ENCODE measurements at regions not wholly inside any gene's neighbourhood (a gene's known extent, or its start where the extent isn't known, plus 50 kb on each side); places are given as distances from the start of the nearest gene placed in this dataset.
"Not testable (repeated sequence)": the region's sequence is repeated elsewhere in the genome, so short reads cannot be mapped to it uniquely, and the experiment has no call there.

DNA sequence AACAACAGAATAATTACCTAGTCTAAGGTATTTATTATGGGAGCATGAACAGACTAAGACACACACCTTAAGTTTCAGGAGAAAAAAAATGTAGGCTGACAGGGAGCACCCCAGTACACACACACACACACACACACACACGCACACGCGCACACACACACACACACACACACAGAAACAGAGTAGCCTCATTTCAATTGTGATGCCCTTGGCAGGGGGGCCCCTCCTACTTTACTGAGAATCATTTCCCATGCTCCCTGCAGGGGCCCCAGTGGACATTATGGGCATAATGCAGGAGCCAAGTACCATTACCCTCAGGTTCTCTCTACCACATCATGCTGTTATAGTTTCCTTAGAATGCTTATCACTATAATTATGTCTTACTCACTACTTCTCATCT is 104.9 kb downstream of the CDC7 start:
- FAIRE-seq (no peak), DNase-seq (ENCODE audit: low read depth) (no peak)
- H3K4me1 ChIP-seq (ENCODE audit: insufficient read depth, low read length): no peaks in the 10 kb centered on the region
- Mint-ChIP-seq H3K4me3 (ENCODE audit: unreplicated experiment) (no peak overlapping the region), H3K36me3 (ENCODE audit: low read depth, unreplicated experiment) (no peaks in the 10 kb centered on the region), H3K27me3 (ENCODE audit: low read depth, unreplicated experiment) (no peaks in the 10 kb centered on the region), H3K27ac (ENCODE audit: unreplicated experiment) (no peak overlapping the region), H3K9me3 (ENCODE audit: unreplicated experiment) (peaks cover 9% of the 10 kb centered on the region), H3K4me1 (ENCODE audit: low read depth, unreplicated experiment) (peaks cover 24% of the 10 kb centered on the region)
- no peaks in the 10 kb centered on the region for H3K27me3 ChIP-seq (ENCODE audit: insufficient read depth, low read length)
- no peaks in the 10 kb centered on the region for H4K20me1 ChIP-seq (ENCODE audit: insufficient read depth, low read length)
- no peak overlapping the region for H3K9ac ChIP-seq (ENCODE audit: low read length)
- no peaks in the 10 kb centered on the region for H3K9me3 ChIP-seq (ENCODE audit: insufficient read depth, low read depth, low read length)
- TF ChIP-seq, protein P1, sequence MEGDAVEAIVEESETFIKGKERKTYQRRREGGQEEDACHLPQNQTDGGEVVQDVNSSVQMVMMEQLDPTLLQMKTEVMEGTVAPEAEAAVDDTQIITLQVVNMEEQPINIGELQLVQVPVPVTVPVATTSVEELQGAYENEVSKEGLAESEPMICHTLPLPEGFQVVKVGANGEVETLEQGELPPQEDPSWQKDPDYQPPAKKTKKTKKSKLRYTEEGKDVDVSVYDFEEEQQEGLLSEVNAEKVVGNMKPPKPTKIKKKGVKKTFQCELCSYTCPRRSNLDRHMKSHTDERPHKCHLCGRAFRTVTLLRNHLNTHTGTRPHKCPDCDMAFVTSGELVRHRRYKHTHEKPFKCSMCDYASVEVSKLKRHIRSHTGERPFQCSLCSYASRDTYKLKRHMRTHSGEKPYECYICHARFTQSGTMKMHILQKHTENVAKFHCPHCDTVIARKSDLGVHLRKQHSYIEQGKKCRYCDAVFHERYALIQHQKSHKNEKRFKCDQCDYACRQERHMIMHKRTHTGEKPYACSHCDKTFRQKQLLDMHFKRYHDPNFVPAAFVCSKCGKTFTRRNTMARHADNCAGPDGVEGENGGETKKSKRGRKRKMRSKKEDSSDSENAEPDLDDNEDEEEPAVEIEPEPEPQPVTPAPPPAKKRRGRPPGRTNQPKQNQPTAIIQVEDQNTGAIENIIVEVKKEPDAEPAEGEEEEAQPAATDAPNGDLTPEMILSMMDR (IDR thresholded peaks at IDR 0.05; ENCODE audit: insufficient read depth, low read depth, low read length): no peak
- TF ChIP-seq EZH2 (IDR thresholded peaks at IDR 0.05; ENCODE audit: insufficient read depth, low read length): no peak
- no peak overlapping the region for H3K4me2 ChIP-seq (ENCODE audit: low read length)
- no peaks in the 10 kb centered on the region for H3K79me2 ChIP-seq (ENCODE audit: insufficient read depth, low read length)
- no peak overlapping the region for H3K4me3 ChIP-seq (ENCODE audit: insufficient read depth, low read depth, low read length)
- H3K36me3 ChIP-seq (ENCODE audit: insufficient read depth, low read length): no peaks in the 10 kb centered on the region
- H3K27ac ChIP-seq (ENCODE audit: low read depth, low read length): no peak overlapping the region
- H2AFZ ChIP-seq (ENCODE audit: low read depth, low read length): no peak overlapping the region

- Mint-ChIP-seq H3K4me1 (ENCODE audit: low read depth, unreplicated experiment) (peaks cover 16% of the 10 kb centered on the region), H3K36me3 (ENCODE audit: low read depth, unreplicated experiment) (no peaks in the 10 kb centered on the region), H3K9me3 (ENCODE audit: unreplicated experiment) (peaks cover 7% of the 10 kb centered on the region), H3K27ac (ENCODE audit: unreplicated experiment) (no peak overlapping the region), H3K4me3 (ENCODE audit: unreplicated experiment) (no peak overlapping the region), H3K27me3 (ENCODE audit: low read depth, unreplicated experiment) (no peaks in the 10 kb centered on the region)
- TF ChIP-seq, protein P1 (IDR thresholded peaks at IDR 0.05; ENCODE audit: insufficient read depth, low read depth, low read length): no peak
- TF ChIP-seq EZH2 (IDR thresholded peaks at IDR 0.05; ENCODE audit: insufficient read depth, low read length): no peak
- Histone ChIP-seq H2AFZ (ENCODE audit: low read depth, low read length) (no peak overlapping the region), H3K4me3 (ENCODE audit: insufficient read depth, low read depth, low read length) (no peak overlapping the region), H3K36me3 (ENCODE audit: insufficient read depth, low read length) (no peaks in the 10 kb centered on the region), H3K9me3 (ENCODE audit: insufficient read depth, low read depth, low read length) (no peaks in the 10 kb centered on the region), H3K27me3 (ENCODE audit: insufficient read depth, low read length) (no peaks in the 10 kb centered on the region), H3K4me1 (ENCODE audit: insufficient read depth, low read length) (peaks cover 3% of the 10 kb centered on the region), H3K27ac (ENCODE audit: low read depth, low read length) (no peak overlapping the region), H4K20me1 (ENCODE audit: insufficient read depth, low read length) (no peaks in the 10 kb centered on the region), H3K4me2 (ENCODE audit: low read length) (no peak overlapping the region), H3K79me2 (ENCODE audit: insufficient read depth, low read length) (no peaks in the 10 kb centered on the region), H3K9ac (ENCODE audit: low read length) (no peak overlapping the region)
- DNase-seq (ENCODE audit: low read depth) (no peak), FAIRE-seq (no peak)
These were observed 106.0 kb downstream of the CDC7 start for GRCh38 chr1:91606546-91607078.

GRCh38 chr1:91607686-91608085 is 107.0 kb downstream of the CDC7 start:
- not testable (repeated sequence) for H3K27me3 Mint-ChIP-seq (ENCODE audit: low read depth, unreplicated experiment); H3K36me3 ChIP-seq (ENCODE audit: insufficient read depth, low read length); H3K36me3 Mint-ChIP-seq (ENCODE audit: low read depth, unreplicated experiment); H3K4me2 ChIP-seq (ENCODE audit: low read length); H3K27ac Mint-ChIP-seq (ENCODE audit: unreplicated experiment); H4K20me1 ChIP-seq (ENCODE audit: insufficient read depth, low read length); H3K4me3 Mint-ChIP-seq (ENCODE audit: unreplicated experiment); H3K27me3 ChIP-seq (ENCODE audit: insufficient read depth, low read length); H3K9me3 Mint-ChIP-seq (ENCODE audit: unreplicated experiment); H3K27ac ChIP-seq (ENCODE audit: low read depth, low read length); H3K79me2 ChIP-seq (ENCODE audit: insufficient read depth, low read length); H3K4me1 ChIP-seq (ENCODE audit: insufficient read depth, low read length); DNase-seq (ENCODE audit: low read depth); H3K9me3 ChIP-seq (ENCODE audit: insufficient read depth, low read depth, low read length); H3K9ac ChIP-seq (ENCODE audit: low read length); FAIRE-seq; H3K4me3 ChIP-seq (ENCODE audit: insufficient read depth, low read depth, low read length); H2AFZ ChIP-seq (ENCODE audit: low read depth, low read length)
- H3K4me1 Mint-ChIP-seq (ENCODE audit: low read depth, unreplicated experiment): peaks cover 19% of the 10 kb centered on the region

Data from astrocyte (in vitro differentiated cells and primary cell).